Stimulated activated CD4-positive, alpha-beta T cell treated with anti-CD3 and anti-CD28 coated beads, Interleukin-12 subunit alpha, Interleukin-12 subunit beta, amount 100 ng/mL, for 48 hours (primary cell): ENCODE measurements at regions not wholly inside any gene's neighbourhood (a gene's known extent, or its start where the extent isn't known, plus 50 kb on each side); places are given as distances from the start of the nearest gene placed in this dataset.
"Not testable (repeated sequence)": the region's sequence is repeated elsewhere in the genome, so short reads cannot be mapped to it uniquely, and the experiment has no call there.

Experiments used
- DNase-seq, 3 donors: peaks; one replicate each; pipeline ENCODE4 v3.0.0-alpha.2; 2020; ENCODE audit warnings: low read depth in 2 of 3, low spot score in 1 of 3

- DNase-seq, result no peak
Measured at GRCh38 chr15:54843006-54843405, 353.7 kb downstream of the RSL24D1 start.

GRCh38 chr15:54841701-54842305 is 354.9 kb downstream of the RSL24D1 start:
- DNase-seq, result no peak

- DNase-seq, result no peak
Measured at GRCh38 chr15:54840621-54841398, 355.9 kb downstream of the RSL24D1 start.

- DNase-seq, result no peak
Measured at GRCh38 chr15:54839379-54839778, 357.4 kb downstream of the RSL24D1 start.

DNA sequence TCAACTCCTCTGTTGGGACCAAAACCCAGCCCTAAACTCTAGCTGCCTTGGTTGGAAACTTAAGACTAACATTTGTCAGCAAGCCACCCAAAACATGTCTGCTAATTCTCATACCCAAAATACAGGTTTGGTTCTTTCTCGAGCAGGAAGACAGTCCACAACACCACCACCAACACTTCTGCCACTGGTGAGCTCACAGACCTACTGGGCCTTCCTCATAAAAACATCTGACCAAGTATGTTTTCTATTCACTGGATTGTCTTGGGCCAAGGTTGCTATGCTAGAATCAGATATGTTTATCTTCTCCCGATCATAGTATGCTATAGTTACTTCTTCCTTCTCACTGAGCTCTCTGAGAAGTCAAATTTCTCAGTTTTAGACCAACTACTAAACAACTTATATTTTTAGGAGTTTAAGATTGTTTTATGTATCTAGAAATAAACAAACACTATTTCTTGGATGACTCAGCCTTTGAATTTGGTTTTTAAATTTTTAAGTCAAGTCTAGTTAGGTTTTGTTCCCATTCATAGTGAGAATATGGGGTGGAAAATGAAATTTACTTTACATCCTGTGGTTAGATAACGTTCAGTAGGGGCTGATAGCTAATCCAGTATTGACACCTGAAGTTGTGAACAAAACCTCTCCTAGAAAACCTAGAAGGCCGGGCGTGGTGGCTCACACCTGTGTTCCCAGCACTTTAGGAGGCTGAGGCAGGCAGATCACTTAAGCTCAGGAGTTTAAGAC is 360.5 kb downstream of the RSL24D1 start:
- no peak for DNase-seq

DNA sequence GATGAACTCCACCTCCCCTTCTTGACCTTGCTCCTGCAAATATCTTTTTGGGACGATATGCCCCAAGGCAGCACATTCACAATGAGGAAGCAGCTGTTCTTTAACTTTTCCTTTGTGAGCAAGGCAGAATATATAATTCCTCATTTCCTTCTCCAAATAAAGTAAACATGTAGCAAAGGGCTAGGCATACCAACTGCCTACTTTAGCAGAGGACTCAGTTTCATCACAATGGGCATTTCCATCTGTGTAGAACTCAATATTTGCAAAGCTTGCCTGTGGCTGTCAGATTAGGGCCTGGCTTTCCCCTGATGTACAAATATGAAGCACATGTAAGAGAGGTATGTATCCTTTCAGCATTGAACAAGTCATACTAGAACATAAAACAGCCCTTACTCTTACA is 366.9 kb downstream of the RSL24D1 start:
- DNase-seq, result no peak

- DNase-seq, result no peak
Measured at GRCh38 chr15:54820811-54821210, 375.9 kb downstream of the RSL24D1 start.

DNA sequence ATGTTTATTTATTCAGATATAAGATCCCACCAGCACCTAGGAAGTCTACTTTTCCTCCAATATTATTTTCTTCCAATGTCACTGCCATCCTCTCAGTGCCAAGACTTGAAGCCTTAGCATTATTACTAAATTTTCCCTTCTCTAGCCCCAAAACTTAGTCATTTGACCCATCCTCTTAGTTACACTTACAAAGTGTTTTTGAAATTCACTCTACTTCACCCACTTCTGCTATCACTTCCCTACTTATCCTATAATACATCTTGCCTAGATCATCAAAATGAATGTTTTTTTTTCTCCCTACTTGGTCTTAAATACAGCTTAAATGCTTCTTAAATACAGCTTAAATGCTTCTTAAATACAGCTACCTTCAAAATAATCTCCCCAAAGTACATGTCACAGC is 376.6 kb downstream of the RSL24D1 start:
- DNase-seq, result no peak

DNA sequence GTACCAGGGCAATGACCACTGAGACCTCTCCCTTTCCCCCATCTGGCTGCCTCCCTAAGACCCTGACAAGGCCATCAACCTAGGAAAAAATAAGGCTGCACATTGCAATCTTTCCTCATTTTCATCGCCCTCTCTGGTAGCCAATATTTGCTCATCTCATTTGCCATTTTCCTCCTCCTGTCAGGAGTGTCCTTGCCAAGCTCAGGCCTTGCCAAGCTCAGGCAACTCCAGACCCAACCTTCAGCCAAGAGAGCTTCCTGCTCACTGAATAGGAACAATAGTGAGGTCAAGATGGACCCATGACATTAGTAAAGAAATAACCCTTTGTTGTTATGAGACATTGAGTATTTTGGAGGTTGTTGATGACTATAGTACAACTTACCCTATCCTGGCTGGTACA is 380.3 kb downstream of the RSL24D1 start:
- no peak for DNase-seq

DNA sequence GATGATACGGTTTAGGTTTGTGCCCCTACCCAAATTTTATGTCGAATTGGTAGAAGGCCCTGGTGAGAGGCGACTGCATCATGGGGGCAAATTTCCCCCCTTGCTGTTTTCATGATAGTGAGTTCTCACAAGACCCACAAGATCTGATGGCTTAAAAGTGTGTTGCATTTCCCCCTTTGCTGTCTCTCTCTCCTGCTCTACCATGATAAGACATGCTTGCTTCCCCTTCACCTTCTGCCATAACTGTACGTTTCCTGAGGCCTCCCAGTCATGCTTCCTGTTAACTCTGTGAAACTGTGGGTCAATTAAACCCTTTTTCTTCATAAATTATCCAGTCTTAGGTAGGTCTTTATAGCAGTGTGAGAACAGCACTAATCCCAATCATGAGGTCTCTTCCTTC is 381.2 kb downstream of the RSL24D1 start:
- no peak for DNase-seq

- no peak for DNase-seq
Measured at GRCh38 chr15:54812383-54812782, 384.4 kb downstream of the RSL24D1 start.

- no peak for DNase-seq
Measured at GRCh38 chr15:54810496-54810895, 386.2 kb downstream of the RSL24D1 start.

GRCh38 chr15:54810031-54810430 is 386.7 kb downstream of the RSL24D1 start:
- no peak for DNase-seq

- no peak for DNase-seq
Measured at GRCh38 chr15:54808321-54808720, 388.4 kb downstream of the RSL24D1 start.

GRCh38 chr15:54803987-54804386 is 392.8 kb downstream of the RSL24D1 start:
- no peak for DNase-seq

DNA sequence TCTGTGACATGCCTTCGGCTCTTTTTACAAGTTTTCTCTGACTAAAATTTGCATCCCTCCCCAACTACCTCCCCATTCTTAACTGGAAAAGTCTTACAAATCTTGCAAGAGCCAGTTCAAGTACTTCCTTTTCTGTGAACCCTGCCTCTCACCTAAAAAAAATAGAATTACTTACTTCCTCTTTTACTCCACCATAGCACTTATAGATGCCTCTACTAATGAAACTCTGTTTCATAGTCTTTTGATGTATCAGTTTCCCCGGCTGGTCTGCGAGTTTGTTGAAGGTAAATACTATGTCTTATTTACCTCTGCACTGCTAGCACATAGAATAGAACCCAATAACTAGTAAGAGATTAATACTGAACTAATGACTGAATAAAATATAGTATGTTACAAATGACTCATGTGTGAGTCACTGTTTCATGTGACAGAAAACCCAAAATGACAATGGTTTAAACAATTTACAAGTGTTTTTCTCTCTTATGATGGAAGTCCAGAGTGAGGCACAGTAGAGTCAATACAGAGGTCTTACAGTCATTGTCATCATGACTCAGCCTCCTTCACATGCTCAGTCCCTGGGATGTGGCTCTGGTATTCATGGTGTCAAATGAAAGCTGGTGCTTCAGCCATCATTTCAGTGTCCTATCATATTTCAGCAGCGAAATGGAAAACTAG is 393.5 kb downstream of the RSL24D1 start:
- DNase-seq, result no peak

- DNase-seq, result no peak
Measured at GRCh38 chr15:54792526-54792925, 404.2 kb downstream of the RSL24D1 start.

GRCh38 chr15:54790693-54791092 is 406.0 kb downstream of the RSL24D1 start:
- DNase-seq, result no peak

- DNase-seq, result no peak
Measured at GRCh38 chr15:54789376-54789775, 407.4 kb downstream of the RSL24D1 start.

GRCh38 chr15:54781220-54781619 is 415.5 kb downstream of the RSL24D1 start:
- not testable (repeated sequence) for DNase-seq

- no peak for DNase-seq
Measured at GRCh38 chr15:54779271-54779670, 417.5 kb downstream of the RSL24D1 start.

DNA sequence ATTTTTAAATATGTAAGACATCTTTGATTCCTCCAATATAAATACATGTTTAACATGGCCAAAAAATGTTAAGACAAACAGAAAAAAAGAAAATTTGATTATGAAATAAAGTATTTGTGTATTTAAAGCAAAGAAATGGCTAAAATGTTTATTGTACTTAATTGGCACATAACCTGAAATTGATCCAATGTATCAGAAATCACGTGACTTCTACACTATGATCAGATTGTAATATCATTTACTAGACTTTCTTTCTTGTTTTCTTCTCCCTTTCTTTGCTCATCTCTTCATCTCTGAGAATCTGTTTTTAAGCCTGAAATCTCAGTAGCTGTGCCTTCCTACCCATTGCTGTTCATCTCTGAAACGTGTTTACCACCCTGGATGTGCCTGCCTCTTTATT is 420.3 kb downstream of the RSL24D1 start:
- no peak for DNase-seq
